Ishikawa (cell line): ENCODE measurements at regions not wholly inside any gene's neighbourhood (a gene's known extent, or its start where the extent isn't known, plus 50 kb on each side); places are given as distances from the start of the nearest gene placed in this dataset.

Source experiments
- CEBPB ChIP-seq: IDR thresholded peaks from 2 replicates; pipeline ENCODE4 v1.6.1; 2012
- CREB1 ChIP-seq: IDR thresholded peaks from 2 replicates; pipeline ENCODE4 v1.6.1; 2012; ENCODE audit warnings: low read depth
- EGR1 ChIP-seq: IDR thresholded peaks from 2 replicates; pipeline ENCODE4 v1.6.1; 2012
- EP300 ChIP-seq: IDR thresholded peaks from 2 replicates; pipeline ENCODE4 v1.6.1; 2012; ENCODE audit warnings: borderline replicate concordance
- FOXM1 ChIP-seq: IDR thresholded peaks from 2 replicates; pipeline ENCODE4 v1.6.1; 2012; ENCODE audit warnings: low read depth, borderline replicate concordance
- MAX ChIP-seq: IDR thresholded peaks from 2 replicates; pipeline ENCODE4 v1.6.1; 2012
- NFIC ChIP-seq: IDR thresholded peaks from 2 replicates; pipeline ENCODE4 v1.6.1; 2012
- RAD21 ChIP-seq: IDR thresholded peaks from 2 replicates; pipeline ENCODE4 v1.6.1; 2012; ENCODE audit warnings: low read depth
- REST ChIP-seq: IDR thresholded peaks from 2 replicates; pipeline ENCODE4 v1.6.1; 2012; ENCODE audit warnings: low read depth, mild to moderate bottlenecking
- TAF1 ChIP-seq: IDR thresholded peaks from 2 replicates; pipeline ENCODE4 v1.6.1; 2012; ENCODE audit warnings: low read depth, mild to moderate bottlenecking
- TCF12 ChIP-seq: IDR thresholded peaks from 2 replicates; pipeline ENCODE4 v1.6.1; 2012; ENCODE audit warnings: low read depth
- TEAD4 ChIP-seq: IDR thresholded peaks from 2 replicates; pipeline ENCODE4 v1.6.1; 2012
- USF1 ChIP-seq: IDR thresholded peaks from 2 replicates; pipeline ENCODE4 v1.6.1; 2012
- YY1 ChIP-seq: IDR thresholded peaks from 2 replicates; pipeline ENCODE4 v1.6.1; 2012; ENCODE audit warnings: low read depth
- ZBTB7A ChIP-seq: IDR thresholded peaks from 2 replicates; pipeline ENCODE4 v1.6.1; 2012; ENCODE audit warnings: low read depth

GRCh38 chr14:83253870-83254269 is 1720.2 kb upstream of the SEL1L start:
- TF ChIP-seq MAX, result no peak

GRCh38 chr14:83255015-83255726 is 1721.5 kb upstream of the SEL1L start:
- TF ChIP-seq NFIC (no peak), YY1 (no peak), EP300 (no peak), CEBPB (no peak), REST (no peak), USF1 (no peak), CREB1 (no peak), RAD21 (no peak), FOXM1 (no peak), ZBTB7A (no peak), TCF12 (no peak), TAF1 (no peak), MAX (no peak), TEAD4 (no peak), EGR1 (no peak)

- TF ChIP-seq CEBPB (no peak), TCF12 (no peak)
Observed at GRCh38 chr14:83255727-83256090, 1722.1 kb upstream of the SEL1L start.

- TF ChIP-seq FOXM1 (no peak), TCF12 (no peak), TAF1 (no peak), YY1 (no peak)
Observed at GRCh38 chr14:83257466-83258439, 1724.1 kb upstream of the SEL1L start.

- no peak for TF ChIP-seq TCF12
- TF ChIP-seq CREB1, result no peak
Observed at GRCh38 chr14:83260751-83261150, 1727.1 kb upstream of the SEL1L start.

- TF ChIP-seq RAD21, result no peak
- no peak for TF ChIP-seq EP300
- TF ChIP-seq FOXM1, result no peak
- no peak for TF ChIP-seq CREB1
- TF ChIP-seq USF1, result no peak
- no peak for TF ChIP-seq REST
- no peak for TF ChIP-seq NFIC
- no peak for TF ChIP-seq YY1
- no peak for TF ChIP-seq TAF1
- TF ChIP-seq MAX, result no peak
- no peak for TF ChIP-seq EGR1
- no peak for TF ChIP-seq TCF12
Observed at GRCh38 chr14:83269583-83269982, 1735.9 kb upstream of the SEL1L start.

GRCh38 chr14:83271663-83272062 is 1738.0 kb upstream of the SEL1L start:
- TF ChIP-seq RAD21 (no peak), EP300 (no peak), ZBTB7A (no peak), TAF1 (no peak), REST (no peak), TCF12 (no peak), EGR1 (no peak), FOXM1 (no peak), CEBPB (no peak), NFIC (no peak)
